ENCODE measurements at regions not wholly inside any gene's neighbourhood (a gene's known extent, or its start where the extent isn't known, plus 50 kb on each side); places are given as distances from the start of the nearest gene placed in this dataset.

DNA sequence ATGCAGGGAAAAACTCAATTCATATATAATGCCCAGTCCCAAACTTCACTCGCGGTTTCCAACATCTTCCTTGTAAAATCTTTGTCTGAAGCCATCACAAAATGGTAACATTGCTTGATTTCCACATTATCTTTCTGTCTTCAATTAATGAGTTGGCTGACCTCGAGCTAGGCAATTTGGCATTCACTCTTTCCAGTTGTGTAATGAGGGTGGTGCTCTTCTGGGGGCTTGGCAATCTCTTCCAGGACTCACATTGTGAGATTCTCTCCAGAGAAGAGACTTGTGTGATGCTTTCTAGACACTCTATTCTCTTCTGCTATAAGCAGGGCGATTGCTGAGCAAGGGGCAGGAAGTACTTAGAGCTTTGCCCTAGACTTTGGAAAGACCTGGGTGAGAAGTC, 179.5 kb downstream of the JCAD start:
- H3K27me3 ChIP-seq (ENCODE audit: control insufficient read depth, insufficient read depth, low read length): peaks cover 28% of the 10 kb centered on the region
- TF ChIP-seq, protein P1, sequence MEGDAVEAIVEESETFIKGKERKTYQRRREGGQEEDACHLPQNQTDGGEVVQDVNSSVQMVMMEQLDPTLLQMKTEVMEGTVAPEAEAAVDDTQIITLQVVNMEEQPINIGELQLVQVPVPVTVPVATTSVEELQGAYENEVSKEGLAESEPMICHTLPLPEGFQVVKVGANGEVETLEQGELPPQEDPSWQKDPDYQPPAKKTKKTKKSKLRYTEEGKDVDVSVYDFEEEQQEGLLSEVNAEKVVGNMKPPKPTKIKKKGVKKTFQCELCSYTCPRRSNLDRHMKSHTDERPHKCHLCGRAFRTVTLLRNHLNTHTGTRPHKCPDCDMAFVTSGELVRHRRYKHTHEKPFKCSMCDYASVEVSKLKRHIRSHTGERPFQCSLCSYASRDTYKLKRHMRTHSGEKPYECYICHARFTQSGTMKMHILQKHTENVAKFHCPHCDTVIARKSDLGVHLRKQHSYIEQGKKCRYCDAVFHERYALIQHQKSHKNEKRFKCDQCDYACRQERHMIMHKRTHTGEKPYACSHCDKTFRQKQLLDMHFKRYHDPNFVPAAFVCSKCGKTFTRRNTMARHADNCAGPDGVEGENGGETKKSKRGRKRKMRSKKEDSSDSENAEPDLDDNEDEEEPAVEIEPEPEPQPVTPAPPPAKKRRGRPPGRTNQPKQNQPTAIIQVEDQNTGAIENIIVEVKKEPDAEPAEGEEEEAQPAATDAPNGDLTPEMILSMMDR (IDR thresholded peaks at IDR 0.05; ENCODE audit: insufficient read depth, low read depth, low read length): no peak
- no peak overlapping the region for H3K4me3 ChIP-seq (ENCODE audit: low read depth, low read length)
- no peaks in the 10 kb centered on the region for H3K36me3 ChIP-seq (ENCODE audit: control insufficient read depth, insufficient read depth, low read length)
- POLR2A ChIA-PET: no interaction called here
- CTCF ChIA-PET: no interaction called here
- no peak for DNase-seq (ENCODE audit: low read depth)

DNA sequence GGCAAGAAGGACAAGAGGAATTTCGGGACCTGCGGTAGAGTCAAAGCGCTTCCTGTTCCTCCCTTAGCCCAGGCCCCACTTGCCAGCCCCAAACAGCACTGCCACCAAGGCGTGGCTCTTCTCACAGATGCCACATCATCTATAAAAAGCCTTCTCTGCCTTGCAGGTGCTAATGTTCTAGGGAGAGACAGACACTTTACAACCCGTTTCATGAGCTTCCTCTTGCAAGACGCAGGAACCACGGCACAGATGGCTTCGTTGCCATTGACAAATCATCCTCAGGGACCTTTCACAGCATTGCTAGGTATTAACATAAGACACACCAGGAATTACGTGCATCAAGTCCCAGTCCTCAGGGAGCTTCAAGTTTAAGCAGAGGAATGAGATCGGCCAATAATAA, 180.9 kb downstream of the JCAD start:
- Histone ChIP-seq H3K36me3 (ENCODE audit: control insufficient read depth, insufficient read depth, low read length) (no peaks in the 10 kb centered on the region), H3K4me3 (ENCODE audit: low read depth, low read length) (no peak overlapping the region), H3K27me3 (ENCODE audit: control insufficient read depth, insufficient read depth, low read length) (peaks cover 28% of the 10 kb centered on the region)
- DNase-seq (ENCODE audit: low read depth): no peak
- ChIA-PET POLR2A (interaction anchor here (0.9 kb wide), 1 partner anchor 21 kb away, joined by 3 read pairs; no protein-coding TSS in a partner anchor), CTCF (no interaction called here)
- TF ChIP-seq, protein P1 (IDR thresholded peaks at IDR 0.05; ENCODE audit: insufficient read depth, low read depth, low read length): no peak

DNA sequence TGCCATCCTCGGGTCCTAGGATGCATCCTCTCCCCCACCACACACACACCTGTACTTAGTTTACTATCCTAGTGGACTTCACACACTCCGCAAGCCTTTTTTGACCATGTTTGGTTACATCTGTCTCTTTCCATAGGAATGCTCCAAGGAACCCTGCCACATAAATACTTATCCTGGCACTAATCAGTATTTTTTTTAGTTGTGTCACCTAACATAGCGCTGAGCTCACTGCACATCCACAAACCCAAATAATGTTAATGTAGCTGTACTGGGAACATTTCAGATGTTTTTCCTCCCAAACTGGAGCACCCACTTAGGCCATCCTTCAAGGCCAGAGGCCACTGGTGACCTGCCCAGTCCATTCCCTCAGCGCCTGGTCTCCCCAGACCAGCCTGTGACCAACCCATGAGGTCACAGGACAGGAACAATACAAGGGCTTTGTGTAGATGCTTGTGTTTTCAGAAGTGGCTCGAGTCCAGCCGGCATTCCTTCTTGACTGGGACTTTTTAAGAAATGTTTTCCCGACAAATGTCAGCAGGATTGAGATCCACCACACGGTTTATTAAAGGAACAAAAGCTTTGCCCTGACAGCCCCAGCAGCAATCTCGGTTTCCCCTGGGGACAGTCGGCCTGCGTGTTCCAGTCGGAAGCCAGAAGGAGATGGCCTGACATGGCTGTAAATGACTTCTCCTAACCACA, 181.4 kb downstream of the JCAD start:
- TF ChIP-seq, protein P1 (IDR thresholded peaks at IDR 0.05; ENCODE audit: insufficient read depth, low read depth, low read length): no peak
- ChIA-PET POLR2A (interaction anchor here (0.9 kb wide), 1 partner anchor 20 kb away, joined by 3 read pairs; no protein-coding TSS in a partner anchor), CTCF (no interaction called here)
- no peak for DNase-seq (ENCODE audit: low read depth)
- Histone ChIP-seq H3K27me3 (ENCODE audit: control insufficient read depth, insufficient read depth, low read length) (peaks cover 29% of the 10 kb centered on the region), H3K36me3 (ENCODE audit: control insufficient read depth, insufficient read depth, low read length) (no peaks in the 10 kb centered on the region), H3K4me3 (ENCODE audit: low read depth, low read length) (no peak overlapping the region)

DNA sequence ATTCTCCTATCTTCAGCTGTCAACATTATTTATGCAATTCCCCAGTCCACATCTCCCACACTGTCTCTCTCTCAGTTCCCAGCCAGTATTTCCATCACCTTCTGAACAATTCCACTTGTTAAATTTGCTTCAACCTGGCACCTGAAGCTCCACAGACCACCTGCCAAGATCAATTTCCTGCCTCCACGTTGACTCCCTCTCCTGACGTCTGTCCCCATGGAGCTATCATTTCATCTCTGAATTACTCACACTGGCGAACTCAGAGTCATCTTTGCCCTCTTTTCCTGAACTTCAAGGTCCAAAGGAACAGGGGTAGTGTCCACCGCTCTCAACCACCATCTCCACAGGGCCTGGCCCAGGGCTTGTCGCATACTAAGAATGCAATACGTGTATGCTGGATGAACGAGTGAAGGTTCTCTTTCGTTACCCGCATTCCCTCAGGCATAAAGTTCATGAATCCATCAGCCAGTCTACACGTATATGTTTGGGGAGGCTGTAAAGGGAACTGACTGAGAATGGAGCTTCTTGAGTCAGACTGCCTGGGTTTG, 183.3 kb downstream of the JCAD start:
- peaks cover 17% of the 10 kb centered on the region for H3K27me3 ChIP-seq (ENCODE audit: control insufficient read depth, insufficient read depth, low read length)
- CTCF ChIA-PET: interaction anchor here (1.4 kb wide), 1 partner anchor 10 kb away, joined by 5 read pairs; no protein-coding TSS in a partner anchor

DNA sequence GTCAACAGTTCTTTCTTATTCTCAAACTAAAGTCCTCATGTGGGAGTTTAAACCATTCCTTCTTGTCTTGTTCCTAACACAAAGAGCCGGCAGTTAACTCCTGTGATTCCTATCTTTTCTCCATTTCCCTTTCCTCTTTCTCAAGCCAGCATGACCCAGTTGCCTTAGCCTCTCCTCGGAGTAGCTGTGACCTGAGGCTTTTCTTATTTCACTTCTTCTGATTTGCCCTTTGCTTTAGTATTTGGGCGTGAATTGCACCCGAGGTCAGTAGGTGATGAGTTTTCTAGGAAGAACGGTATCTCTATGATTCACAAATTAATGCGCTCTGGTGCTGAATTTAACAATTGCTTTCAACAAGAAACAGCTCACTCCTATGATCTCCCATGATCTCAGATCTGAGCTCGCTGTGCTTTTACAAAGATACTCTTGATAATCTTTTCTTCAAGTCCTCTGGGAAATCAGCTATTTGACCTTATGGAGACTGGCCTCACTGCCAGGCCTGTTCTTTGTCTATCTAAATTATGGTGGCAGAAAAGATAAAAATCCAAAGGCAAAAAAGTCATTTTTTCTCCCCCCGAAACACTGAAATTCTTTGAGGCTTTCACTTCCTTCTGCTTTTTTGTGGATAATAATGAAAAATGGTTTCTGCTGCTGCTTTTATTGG, 184.6 kb downstream of the JCAD start:
- ChIA-PET CTCF (interaction anchor here (1.1 kb wide), 1 partner anchor 21 kb away, joined by 3 read pairs; no protein-coding TSS in a partner anchor), POLR2A (no interaction called here)
- no peaks in the 10 kb centered on the region for H3K36me3 ChIP-seq (ENCODE audit: control insufficient read depth, insufficient read depth, low read length)
- DNase-seq (ENCODE audit: low read depth): no peak
- TF ChIP-seq, protein P1 (IDR thresholded peaks at IDR 0.05; ENCODE audit: insufficient read depth, low read depth, low read length): no peak
- peaks cover 14% of the 10 kb centered on the region for H3K27me3 ChIP-seq (ENCODE audit: control insufficient read depth, insufficient read depth, low read length)
- no peak overlapping the region for H3K4me3 ChIP-seq (ENCODE audit: low read depth, low read length)

More for the DNA sequence above, 183.3 kb downstream of the JCAD start:
- TF ChIP-seq, protein P1 (IDR thresholded peaks at IDR 0.05; ENCODE audit: insufficient read depth, low read depth, low read length): no peak
- POLR2A ChIA-PET: no interaction called here
- DNase-seq (ENCODE audit: low read depth): no peak
- Histone ChIP-seq H3K36me3 (ENCODE audit: control insufficient read depth, insufficient read depth, low read length) (no peaks in the 10 kb centered on the region), H3K4me3 (ENCODE audit: low read depth, low read length) (no peak overlapping the region)
